Small intestine (tissue), 7 donors: ENCODE measurements at regions not wholly inside any gene's neighbourhood (a gene's known extent, or its start where the extent isn't known, plus 50 kb on each side); places are given as distances from the start of the nearest gene placed in this dataset.
A peak's percentile ranks its signal among the peaks of the same experiment; 100 is the strongest.

ENCODE experiments used
- DNase-seq, 2 donors: peaks; one replicate each; pipeline versions ENCODE4 v3.0.0 to v3.0.0-alpha.2; 2013
- FAIRE-seq: peaks from 2 replicates; lab custom pipeline; 2012; peaks lifted over from hg19 to GRCh38; lab: Jason Lieb, UNC
- H3K27ac ChIP-seq, 3 donors: one replicate each; pipeline ENCODE4 v1.5.1; 2013; ENCODE audit warnings: low read length in 2 of 3, mild to moderate bottlenecking in 2 of 3, control low read depth in 1 of 3, inconsistent platforms in 1 of 3, low read depth in 1 of 3, moderate library complexity in 1 of 3
- H3K27me3 ChIP-seq, 3 donors: one replicate each; pipeline ENCODE4 v1.6.1; 2013; ENCODE audit warnings: low read length in 3 of 3, inconsistent platforms in 1 of 3; ENCODE audit not compliant: control insufficient read depth in 3 of 3, insufficient read depth in 3 of 3
- H3K36me3 ChIP-seq, 3 donors: one replicate each; pipeline ENCODE4 v1.6.1; 2013; ENCODE audit warnings: low read length in 3 of 3, inconsistent platforms in 1 of 3, low read depth in 1 of 3, mild to moderate bottlenecking in 1 of 3, moderate library complexity in 1 of 3; ENCODE audit not compliant: control insufficient read depth in 3 of 3, insufficient read depth in 2 of 3
- H3K4me1 ChIP-seq, 3 donors: one replicate each; pipeline ENCODE4 v1.6.1; 2013; ENCODE audit warnings: low read length in 2 of 3, inconsistent platforms in 1 of 3, low read depth in 1 of 3, mild to moderate bottlenecking in 1 of 3, moderate library complexity in 1 of 3; ENCODE audit not compliant: control insufficient read depth in 3 of 3, insufficient read depth in 2 of 3
- H3K4me3 ChIP-seq, 3 donors: one replicate each; pipeline ENCODE4 v1.5.1; 2013; ENCODE audit warnings: low read length in 3 of 3, control low read depth in 1 of 3, inconsistent platforms in 1 of 3, low read depth in 1 of 3, mild to moderate bottlenecking in 1 of 3, moderate library complexity in 1 of 3
- H3K9me3 ChIP-seq, 2 donors: one replicate each; pipeline ENCODE4 v1.6.1; 2013; ENCODE audit warnings: low read depth in 1 of 2, low read length in 1 of 2; ENCODE audit not compliant: control insufficient read depth in 2 of 2, insufficient read depth in 1 of 2
- WGBS, 3 donors: extraction: QIAGEN DNeasy Blood & Tissue Kit; methylation state at CpG; one replicate each; pipeline ENCODE4 v1.1.7; 2013; 5-methylcytosine and 5-hydroxymethylcytosine counted together
- donor health status: healthy with polysubstance abuse.
- donor health status: control.
- donor health status: control.
- donor health status: Bipolar disorder and iron deficiency.
- donor health status: healthy.

- FAIRE-seq (no peak), DNase-seq (no peak)
- Histone ChIP-seq H3K4me1 (no peaks in the 10 kb centered on the region), H3K9me3 (peaks cover 0 to 10% of the 10 kb centered on the region in 2 donors), H3K36me3 (peaks cover 0 to 6% (median 3%) of the 10 kb centered on the region in 3 donors), H3K27ac (no peak overlapping the region), H3K4me3 (no peak overlapping the region), H3K27me3 (no peaks in the 10 kb centered on the region)
- WGBS, 3 donors = 88 to 92% (median 91%) methylated on average over 4 of the region's 4 CpGs
These were observed 299.7 kb upstream of the RGS6 start for GRCh38 chr14:71632440-71632946.

DNA sequence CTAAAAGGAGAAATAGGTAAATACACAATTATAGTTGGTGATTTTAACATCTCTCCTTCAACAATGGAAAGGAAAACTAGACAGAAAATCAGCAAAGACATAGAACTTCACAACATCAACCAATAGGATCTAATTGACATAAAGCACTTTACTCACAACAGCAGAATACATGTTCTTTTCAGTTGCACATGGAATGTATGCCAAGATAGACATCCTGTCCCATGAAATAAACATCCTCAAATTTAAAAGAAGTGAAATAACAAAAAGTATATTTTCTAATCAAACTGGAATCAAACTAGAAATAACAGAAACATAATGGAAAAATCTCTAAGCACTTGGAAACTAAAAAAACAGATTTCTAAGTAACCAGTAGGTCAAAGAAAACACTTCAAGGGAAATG lies 296.2 kb upstream of the RGS6 start:
- Histone ChIP-seq H3K36me3 (peaks cover 0 to 4% (median 3%) of the 10 kb centered on the region in 3 donors), H3K9me3 (peaks cover 0 to 10% of the 10 kb centered on the region in 2 donors), H3K27me3 (no peaks in the 10 kb centered on the region), H3K27ac (no peak overlapping the region), H3K4me1 (no peaks in the 10 kb centered on the region), H3K4me3 (no peak overlapping the region)
- no peak for DNase-seq
- FAIRE-seq = peak; percentile 26

DNA sequence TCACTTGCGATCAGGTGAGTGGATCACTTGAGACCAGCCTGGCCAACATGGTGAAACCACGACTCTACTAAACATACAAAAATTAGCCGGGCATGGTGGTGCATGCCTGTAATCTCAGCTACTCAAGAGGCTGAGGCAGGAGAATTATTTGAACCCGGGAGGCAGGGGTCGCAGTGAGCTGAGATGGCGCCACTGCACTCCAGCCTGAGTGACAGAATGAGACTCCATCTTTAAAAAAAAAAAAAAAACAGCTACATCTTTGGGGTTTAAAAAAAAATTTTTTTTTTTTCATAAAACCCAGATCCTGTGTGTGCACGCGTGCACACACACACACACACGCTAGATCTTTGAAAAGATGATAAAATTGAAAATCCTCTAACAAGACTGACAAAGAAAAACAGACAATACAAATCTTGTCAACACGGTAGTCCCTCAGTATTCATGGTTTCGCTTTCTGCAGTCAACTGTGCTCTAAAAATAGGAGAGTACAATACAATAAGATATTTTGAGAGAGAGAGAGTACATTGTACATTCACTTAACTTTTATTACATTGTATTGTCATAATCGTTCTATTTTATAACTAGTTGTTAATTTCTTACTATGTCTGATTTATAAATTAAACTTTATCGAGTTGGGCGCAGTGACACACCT lies 295.3 kb upstream of the RGS6 start:
- Histone ChIP-seq H3K4me3 (no peak overlapping the region), H3K27me3 (no peaks in the 10 kb centered on the region), H3K9me3 (peaks cover 0 to 14% of the 10 kb centered on the region in 2 donors), H3K27ac (no peak overlapping the region), H3K4me1 (no peaks in the 10 kb centered on the region), H3K36me3 (peaks cover 0 to 4% (median 2%) of the 10 kb centered on the region in 3 donors)
- 93 to 95% (median 94%) methylated on average over 14 of the region's 14 CpGs for WGBS, 3 donors
- FAIRE-seq (no peak), DNase-seq (no peak)

DNA sequence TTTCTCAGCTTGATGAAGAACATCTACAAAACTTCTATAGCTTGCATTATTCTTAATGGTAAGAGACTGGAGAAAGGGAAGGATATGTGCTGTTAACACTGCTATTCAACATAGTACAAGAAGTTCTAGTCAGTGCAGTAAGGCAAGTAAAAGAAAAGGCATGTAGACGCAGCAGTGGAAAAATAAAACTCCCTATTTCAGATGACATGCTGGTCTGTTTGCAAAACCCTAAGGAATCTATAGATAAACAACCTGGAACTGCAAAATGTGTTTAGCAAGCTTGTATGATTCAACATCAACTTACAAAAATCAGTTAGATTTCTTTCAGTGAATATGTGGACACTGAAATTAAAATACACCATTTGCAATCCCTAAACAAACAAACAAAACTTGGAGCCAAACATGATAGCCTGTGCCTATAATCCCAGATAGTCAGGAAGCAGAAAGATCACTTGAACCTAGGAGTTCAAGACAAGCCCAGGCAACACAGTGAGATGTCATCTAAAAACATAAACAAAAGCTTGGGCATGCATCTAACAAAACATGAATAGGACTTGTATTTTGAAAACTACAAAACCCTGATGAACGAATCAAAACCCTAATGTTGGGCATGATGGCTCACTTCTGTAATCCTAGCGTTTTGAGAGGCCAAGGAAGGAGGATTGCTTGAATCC lies 293.6 kb upstream of the RGS6 start:
- no peak overlapping the region for H3K27ac ChIP-seq
- DNase-seq = no peak
- WGBS, 3 donors = 87 to 96% (median 91%) methylated on average over 3 of the region's 3 CpGs
- H3K4me1 ChIP-seq = no peaks in the 10 kb centered on the region
- no peak for FAIRE-seq
- no peak overlapping the region for H3K4me3 ChIP-seq
- H3K36me3 ChIP-seq = peaks cover 0 to 3% (median 0%) of the 10 kb centered on the region in 3 donors
- H3K9me3 ChIP-seq = peaks cover 0 to 20% of the 10 kb centered on the region in 2 donors
- H3K27me3 ChIP-seq = no peaks in the 10 kb centered on the region

DNA sequence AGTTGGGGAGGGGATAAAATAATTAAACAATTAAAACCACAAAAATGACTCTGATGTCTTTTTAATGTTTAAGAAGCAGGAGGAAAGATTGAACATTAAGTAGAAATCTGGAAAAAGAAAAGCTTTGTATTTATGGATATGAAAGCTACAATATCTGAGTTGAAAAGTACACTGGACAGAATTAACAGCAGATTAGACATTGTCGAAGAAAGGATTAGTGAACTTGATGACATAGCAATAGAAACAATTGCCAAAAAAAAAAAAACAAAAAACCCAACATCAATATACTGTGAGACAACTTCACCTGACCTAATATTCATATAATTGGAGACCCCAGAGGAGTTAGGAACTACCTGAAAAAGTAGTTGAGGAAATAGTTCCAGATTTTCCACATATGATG lies 289.5 kb upstream of the RGS6 start:
- no peak overlapping the region for H3K27ac ChIP-seq
- peaks cover 0 to 4% (median 0%) of the 10 kb centered on the region in 3 donors for H3K4me1 ChIP-seq
- DNase-seq (no peak), FAIRE-seq (no peak)
- peaks cover 0 to 17% of the 10 kb centered on the region in 2 donors for H3K9me3 ChIP-seq
- peaks cover 0 to 3% (median 2%) of the 10 kb centered on the region in 3 donors for H3K36me3 ChIP-seq
- no peaks in the 10 kb centered on the region for H3K27me3 ChIP-seq
- no peak overlapping the region for H3K4me3 ChIP-seq
- WGBS, 3 donors = 95 to 100% (median 98%) methylated on average over 1 of the region's 1 CpG

GRCh38 chr14:71645656-71646055 lies 286.6 kb upstream of the RGS6 start:
- Histone ChIP-seq H3K4me1 (peaks cover 0 to 4% (median 0%) of the 10 kb centered on the region in 3 donors), H3K27me3 (no peaks in the 10 kb centered on the region), H3K4me3 (no peak overlapping the region), H3K27ac (no peak overlapping the region), H3K36me3 (peaks cover 0 to 6% (median 2%) of the 10 kb centered on the region in 3 donors), H3K9me3 (peaks cover 0 to 17% of the 10 kb centered on the region in 2 donors)
- DNase-seq (no peak), FAIRE-seq (no peak)
- WGBS, 3 donors = 92 to 97% (median 93%) methylated on average over 4 of the region's 4 CpGs

DNA sequence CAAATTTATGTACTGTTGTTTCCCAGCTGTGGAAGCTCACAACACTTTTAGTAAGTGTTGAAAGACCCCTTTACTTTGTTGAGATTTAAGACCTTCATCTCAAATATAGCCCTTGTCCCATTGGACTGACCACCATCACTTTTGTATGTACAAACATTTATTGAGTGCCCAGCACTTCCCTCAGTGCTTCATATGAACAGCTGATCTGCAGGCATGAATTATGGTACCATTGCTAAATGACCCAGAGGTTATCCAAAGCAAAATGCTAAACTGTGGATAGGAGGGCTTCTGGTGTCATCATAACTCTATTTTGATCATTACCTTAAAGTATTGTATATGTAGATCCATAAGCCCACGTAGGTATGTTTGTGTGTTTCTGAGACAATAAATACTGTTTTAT lies 285.7 kb upstream of the RGS6 start:
- no peak for FAIRE-seq
- no peak overlapping the region for H3K27ac ChIP-seq
- peaks cover 0 to 4% (median 0%) of the 10 kb centered on the region in 3 donors for H3K4me1 ChIP-seq
- no peak for DNase-seq
- H3K27me3 ChIP-seq = no peaks in the 10 kb centered on the region
- peaks cover 0 to 7% (median 2%) of the 10 kb centered on the region in 3 donors for H3K36me3 ChIP-seq
- WGBS, 3 donors = 63 to 78% (median 71%) methylated on average over 1 of the region's 1 CpG
- H3K9me3 ChIP-seq = peaks cover 0 to 16% of the 10 kb centered on the region in 2 donors
- no peak overlapping the region for H3K4me3 ChIP-seq

GRCh38 chr14:71647086-71647784 lies 285.0 kb upstream of the RGS6 start:
- Histone ChIP-seq H3K9me3 (peaks cover 0 to 12% of the 10 kb centered on the region in 2 donors), H3K27ac (no peak overlapping the region), H3K36me3 (peaks cover 0 to 10% (median 2%) of the 10 kb centered on the region in 3 donors), H3K4me3 (no peak overlapping the region), H3K4me1 (peaks cover 0 to 4% (median 0%) of the 10 kb centered on the region in 3 donors), H3K27me3 (no peaks in the 10 kb centered on the region)
- DNase-seq (peak; percentile 64 to 72), FAIRE-seq (no peak)
- WGBS, 3 donors = 54 to 78% (median 71%) methylated on average over 4 of the region's 4 CpGs
